Thyroid gland (tissue), 4 donors: ENCODE measurements at regions not wholly inside any gene's neighbourhood (a gene's known extent, or its start where the extent isn't known, plus 50 kb on each side); places are given as distances from the start of the nearest gene placed in this dataset.

ENCODE experiments used
- POLR2A ChIP-seq, 2 donors: fragments of 450-650 bp; IDR thresholded peaks; one replicate each; pipeline ENCODE4 v1.6.1; 2017; ENCODE audit warnings: antibody characterized with exemption in 2 of 2, mild to moderate bottlenecking in 2 of 2, moderate library complexity in 1 of 2
- TF ChIP-seq, protein P1 (sequence below), 6 experiments: fragments of 200-600 bp in 3 of 6; fragments of 450-650 bp in 3 of 6; sonication (generic) in 3 of 6; IDR thresholded peaks; one replicate each; pipeline ENCODE4 v1.5.1; 2016 to 2019; ENCODE audit warnings: antibody characterized with exemption in 6 of 6, mild to moderate bottlenecking in 2 of 6, inconsistent platforms in 1 of 6, moderate library complexity in 1 of 6

DNA sequence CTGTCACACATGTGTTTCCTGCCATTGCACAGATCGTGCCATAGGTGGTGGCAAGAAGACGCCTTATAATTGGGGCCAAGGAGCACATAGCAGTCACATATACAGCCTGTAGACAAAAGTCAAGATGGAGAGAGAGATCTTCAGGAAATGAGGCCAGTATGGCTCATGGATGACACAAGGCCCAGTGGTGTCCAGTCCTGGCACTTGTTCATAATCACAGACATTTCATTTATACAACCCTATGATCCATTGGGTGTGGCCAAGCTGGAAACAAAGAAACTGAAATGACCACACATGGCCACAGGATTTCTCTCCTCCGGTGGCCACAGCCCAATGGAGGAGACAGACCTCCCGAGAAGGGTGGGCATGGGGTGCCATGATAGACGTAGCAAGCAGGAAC, 78.5 kb upstream of the KAZN start:
- TF ChIP-seq, protein P1, sequence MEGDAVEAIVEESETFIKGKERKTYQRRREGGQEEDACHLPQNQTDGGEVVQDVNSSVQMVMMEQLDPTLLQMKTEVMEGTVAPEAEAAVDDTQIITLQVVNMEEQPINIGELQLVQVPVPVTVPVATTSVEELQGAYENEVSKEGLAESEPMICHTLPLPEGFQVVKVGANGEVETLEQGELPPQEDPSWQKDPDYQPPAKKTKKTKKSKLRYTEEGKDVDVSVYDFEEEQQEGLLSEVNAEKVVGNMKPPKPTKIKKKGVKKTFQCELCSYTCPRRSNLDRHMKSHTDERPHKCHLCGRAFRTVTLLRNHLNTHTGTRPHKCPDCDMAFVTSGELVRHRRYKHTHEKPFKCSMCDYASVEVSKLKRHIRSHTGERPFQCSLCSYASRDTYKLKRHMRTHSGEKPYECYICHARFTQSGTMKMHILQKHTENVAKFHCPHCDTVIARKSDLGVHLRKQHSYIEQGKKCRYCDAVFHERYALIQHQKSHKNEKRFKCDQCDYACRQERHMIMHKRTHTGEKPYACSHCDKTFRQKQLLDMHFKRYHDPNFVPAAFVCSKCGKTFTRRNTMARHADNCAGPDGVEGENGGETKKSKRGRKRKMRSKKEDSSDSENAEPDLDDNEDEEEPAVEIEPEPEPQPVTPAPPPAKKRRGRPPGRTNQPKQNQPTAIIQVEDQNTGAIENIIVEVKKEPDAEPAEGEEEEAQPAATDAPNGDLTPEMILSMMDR (IDR thresholded peaks at IDR 0.05): no peak
- no peak for TF ChIP-seq POLR2A (IDR thresholded peaks at IDR 0.05)
